ENCODE measurements at regions not wholly inside any gene's neighbourhood (a gene's known extent, or its start where the extent isn't known, plus 50 kb on each side); places are given as distances from the start of the nearest gene placed in this dataset.

DNA sequence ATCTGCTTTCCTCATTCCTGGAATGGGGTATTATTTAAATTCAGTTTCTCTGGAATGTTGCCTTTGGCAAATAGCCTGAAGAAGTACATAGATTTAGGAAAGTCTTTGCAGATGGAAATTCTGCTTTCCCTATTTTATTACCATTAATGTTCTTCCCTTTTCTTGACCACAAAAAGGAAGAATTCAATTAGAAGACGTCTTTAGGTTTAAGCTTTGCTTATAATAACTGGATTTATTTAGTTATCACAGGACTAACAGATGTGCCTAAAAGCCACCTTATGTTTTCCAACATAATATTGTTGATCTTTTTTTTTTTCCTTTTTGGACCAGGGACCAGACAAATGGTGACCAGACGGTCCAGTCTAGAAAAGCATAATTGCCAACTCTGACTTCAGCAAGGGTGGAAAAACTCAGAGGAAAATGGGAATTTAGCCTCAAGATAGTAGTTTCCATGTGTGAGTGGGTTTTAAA is 210.1 kb upstream of the SPRY2 start:
- Histone ChIP-seq H3K27me3 (no peaks in the 10 kb centered on the region), H3K4me1 (no peaks in the 10 kb centered on the region), H3K4me3 (replicated peaks in 1 of 3) (no peak overlapping the region), H3K27ac (no peak overlapping the region), H3K36me3 (no peaks in the 10 kb centered on the region), H3K9me3 (no peaks in the 10 kb centered on the region)
- no peak for TF ChIP-seq POLR2A (IDR thresholded peaks at IDR 0.05)
- TF ChIP-seq, protein P1, sequence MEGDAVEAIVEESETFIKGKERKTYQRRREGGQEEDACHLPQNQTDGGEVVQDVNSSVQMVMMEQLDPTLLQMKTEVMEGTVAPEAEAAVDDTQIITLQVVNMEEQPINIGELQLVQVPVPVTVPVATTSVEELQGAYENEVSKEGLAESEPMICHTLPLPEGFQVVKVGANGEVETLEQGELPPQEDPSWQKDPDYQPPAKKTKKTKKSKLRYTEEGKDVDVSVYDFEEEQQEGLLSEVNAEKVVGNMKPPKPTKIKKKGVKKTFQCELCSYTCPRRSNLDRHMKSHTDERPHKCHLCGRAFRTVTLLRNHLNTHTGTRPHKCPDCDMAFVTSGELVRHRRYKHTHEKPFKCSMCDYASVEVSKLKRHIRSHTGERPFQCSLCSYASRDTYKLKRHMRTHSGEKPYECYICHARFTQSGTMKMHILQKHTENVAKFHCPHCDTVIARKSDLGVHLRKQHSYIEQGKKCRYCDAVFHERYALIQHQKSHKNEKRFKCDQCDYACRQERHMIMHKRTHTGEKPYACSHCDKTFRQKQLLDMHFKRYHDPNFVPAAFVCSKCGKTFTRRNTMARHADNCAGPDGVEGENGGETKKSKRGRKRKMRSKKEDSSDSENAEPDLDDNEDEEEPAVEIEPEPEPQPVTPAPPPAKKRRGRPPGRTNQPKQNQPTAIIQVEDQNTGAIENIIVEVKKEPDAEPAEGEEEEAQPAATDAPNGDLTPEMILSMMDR (IDR thresholded peaks at IDR 0.05), result no peak
- intact Hi-C loops (cut with DNase I), result no loop called here
- DNase-seq, result no peak
- WGBS, 2 donors, result 66 to 74% methylated on average over 2 of the region's 2 CpGs

DNA sequence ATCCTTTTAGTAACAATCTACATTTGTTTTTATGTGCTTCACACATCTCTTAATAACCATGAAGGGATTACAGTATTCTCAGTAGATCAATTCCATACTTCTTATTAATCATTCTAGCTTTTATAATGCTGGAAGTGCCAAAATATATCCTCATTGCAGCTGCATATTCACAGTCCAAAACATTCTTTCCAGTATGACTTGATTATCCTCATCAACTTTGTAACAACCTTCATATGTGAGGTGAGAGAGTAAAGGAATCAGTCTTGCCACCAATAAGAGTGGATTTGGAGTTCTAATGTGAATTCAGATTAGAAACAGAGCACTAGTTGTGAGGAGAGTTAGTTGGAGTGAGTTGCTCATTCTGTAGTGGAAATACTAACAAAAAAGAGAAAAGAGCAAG is 208.0 kb upstream of the SPRY2 start:
- intact Hi-C loops (cut with DNase I), result no loop called here
- Histone ChIP-seq H3K27ac (no peak overlapping the region), H3K27me3 (no peaks in the 10 kb centered on the region), H3K9me3 (no peaks in the 10 kb centered on the region), H3K4me1 (no peaks in the 10 kb centered on the region), H3K36me3 (no peaks in the 10 kb centered on the region), H3K4me3 (replicated peaks in 1 of 3) (no peak overlapping the region)
- no peak for TF ChIP-seq POLR2A (IDR thresholded peaks at IDR 0.05)
- TF ChIP-seq, protein P1 (IDR thresholded peaks at IDR 0.05), result no peak
- no peak for DNase-seq

DNA sequence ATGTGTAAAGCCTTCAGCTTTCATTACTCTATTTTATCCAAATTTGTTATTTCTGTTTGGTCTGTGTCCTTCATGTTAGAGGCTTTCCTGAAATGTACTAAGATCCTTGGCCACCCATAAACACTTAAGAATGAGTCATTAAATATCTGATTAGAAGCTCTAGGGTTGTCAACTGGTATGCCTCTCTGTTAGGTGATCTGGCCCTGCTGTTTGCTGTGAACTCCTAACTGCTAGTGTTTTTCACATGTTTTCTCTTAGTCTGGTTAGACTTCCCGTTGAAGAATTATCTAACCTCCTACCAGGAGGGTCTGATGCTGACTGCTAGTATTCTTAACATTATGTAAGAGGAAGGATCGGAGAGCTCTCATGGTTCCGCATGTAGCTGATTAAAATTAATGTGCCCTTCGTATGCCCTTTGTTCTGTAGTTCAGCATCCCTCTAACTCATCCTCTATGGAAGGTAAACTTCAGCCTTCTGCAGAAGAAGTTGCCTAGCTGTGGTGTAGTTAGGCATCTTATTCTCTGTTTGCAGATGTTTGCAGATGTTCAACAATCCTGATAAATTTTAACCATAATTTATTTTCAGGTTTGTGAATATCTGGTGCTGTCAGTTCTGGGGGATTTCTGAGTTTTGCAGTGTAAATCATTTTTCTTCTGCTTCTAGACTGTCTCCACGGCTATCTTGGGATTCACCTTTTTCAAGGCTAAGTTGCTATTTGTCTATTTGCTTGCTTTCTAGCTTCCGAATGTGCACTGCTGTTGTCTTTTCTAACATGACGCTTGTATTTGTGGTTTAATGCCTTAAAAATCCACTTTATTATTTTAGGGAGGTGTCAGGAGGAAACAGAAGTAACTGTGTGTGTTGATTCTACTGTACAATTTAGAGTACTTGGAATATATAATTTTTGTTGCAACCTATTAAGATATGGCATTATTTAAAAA is 207.2 kb upstream of the SPRY2 start:
- Histone ChIP-seq H3K27me3 (no peaks in the 10 kb centered on the region), H3K4me3 (replicated peaks in 1 of 3) (no peak overlapping the region), H3K9me3 (no peaks in the 10 kb centered on the region), H3K36me3 (no peaks in the 10 kb centered on the region), H3K4me1 (no peaks in the 10 kb centered on the region), H3K27ac (no peak overlapping the region)
- WGBS, 2 donors, result 80 to 83% methylated on average over 7 of the region's 7 CpGs
- intact Hi-C loops (cut with DNase I), result no loop called here
- no peak for TF ChIP-seq POLR2A (IDR thresholded peaks at IDR 0.05)
- TF ChIP-seq, protein P1 (IDR thresholded peaks at IDR 0.05), result no peak
- DNase-seq, result no peak

DNA sequence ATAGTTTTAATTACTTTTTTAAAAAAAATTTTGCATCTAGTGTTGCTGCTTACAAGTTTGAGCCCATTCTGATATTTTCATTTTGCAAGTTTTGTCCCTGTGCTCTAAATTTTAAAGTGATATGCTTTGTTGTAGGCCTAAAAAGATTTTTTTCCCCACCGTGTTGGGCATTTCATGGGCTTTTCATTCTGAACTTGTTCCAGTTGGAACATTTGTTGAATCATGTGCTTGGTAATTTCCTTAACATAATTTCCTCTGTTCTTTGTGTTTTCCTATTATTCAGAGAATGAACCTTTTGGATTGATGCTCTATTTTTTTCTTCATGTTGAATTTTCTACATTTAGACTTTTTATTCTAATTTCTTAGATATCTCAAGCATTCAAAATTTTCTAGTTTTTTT is 206.4 kb upstream of the SPRY2 start:
- Histone ChIP-seq H3K27ac (no peak overlapping the region), H3K27me3 (no peaks in the 10 kb centered on the region), H3K4me1 (no peaks in the 10 kb centered on the region), H3K9me3 (no peaks in the 10 kb centered on the region), H3K4me3 (replicated peaks in 1 of 3) (no peak overlapping the region), H3K36me3 (no peaks in the 10 kb centered on the region)
- TF ChIP-seq, protein P1 (IDR thresholded peaks at IDR 0.05), result no peak
- TF ChIP-seq POLR2A (IDR thresholded peaks at IDR 0.05), result no peak
- 64 to 73% methylated on average over 1 of the region's 1 CpG for WGBS, 2 donors
- DNase-seq, result no peak
- intact Hi-C loops (cut with DNase I), result no loop called here

DNA sequence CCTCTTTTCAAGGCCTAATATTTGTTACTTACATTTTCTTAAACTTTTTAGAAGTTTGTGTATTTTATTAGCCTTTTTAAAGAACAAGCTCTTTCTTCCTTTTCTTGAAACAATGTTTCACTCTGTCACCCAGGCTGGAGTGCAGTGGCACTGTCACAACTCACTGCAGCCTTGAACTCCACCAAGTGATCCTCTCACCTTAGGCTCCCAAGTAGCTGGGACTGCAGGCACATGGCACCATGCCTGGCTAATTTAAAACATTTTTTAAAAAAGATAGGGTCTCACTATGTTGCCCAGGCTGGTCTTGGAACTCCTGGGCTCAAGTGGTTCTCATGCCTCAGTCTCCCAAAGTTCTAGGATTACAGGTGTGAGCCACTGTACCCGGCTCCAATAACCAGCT is 192.2 kb upstream of the SPRY2 start:
- H3K36me3 ChIP-seq, result no peaks in the 10 kb centered on the region
- 93 to 100% methylated on average over 1 of the region's 1 CpG for WGBS, 2 donors
- H3K27me3 ChIP-seq, result no peaks in the 10 kb centered on the region
- no peaks in the 10 kb centered on the region for H3K4me1 ChIP-seq
- no peak overlapping the region for H3K27ac ChIP-seq
- no peak for DNase-seq
- intact Hi-C loops (cut with DNase I), result no loop called here
- no peaks in the 10 kb centered on the region for H3K9me3 ChIP-seq
- H3K4me3 ChIP-seq (replicated peaks in 1 of 3), result no peak overlapping the region
- TF ChIP-seq, protein P1 (IDR thresholded peaks at IDR 0.05), result no peak
- TF ChIP-seq POLR2A (IDR thresholded peaks at IDR 0.05), result no peak
